Stomach (tissue), 4 donors: ENCODE measurements at regions not wholly inside any gene's neighbourhood (a gene's known extent, or its start where the extent isn't known, plus 50 kb on each side); places are given as distances from the start of the nearest gene placed in this dataset.

Source experiments
- POLR2A ChIP-seq, 4 donors: fragments of 450-650 bp; IDR thresholded peaks; one replicate each; pipeline ENCODE4 v1.6.1; 2016; ENCODE audit warnings: antibody characterized with exemption in 4 of 4, control low read depth in 2 of 4, mild to moderate bottlenecking in 1 of 4, moderate library complexity in 1 of 4
- POLR2AphosphoS5 ChIP-seq, 3 donors: sonication (generic); formaldehyde crosslinking; IDR thresholded peaks; one replicate each; pipeline ENCODE4 v1.6.1; 2016; ENCODE audit warnings: antibody characterized with exemption in 3 of 3

- peak in 2 of 3 donors; percentile 58 to 85 for TF ChIP-seq POLR2AphosphoS5 (IDR thresholded peaks at IDR 0.05)
- no peak for TF ChIP-seq POLR2A (IDR thresholded peaks at IDR 0.05)
Observed at GRCh38 chr9:84153885-84154284, 173.3 kb downstream of the RMI1 start.
